GM12875 (cell line): ENCODE measurements at regions not wholly inside any gene's neighbourhood (a gene's known extent, or its start where the extent isn't known, plus 50 kb on each side); places are given as distances from the start of the nearest gene placed in this dataset.

Experiments used
- H3K4me3 ChIP-seq: one replicate; pipeline ENCODE4 v1.5.1; 2011; ENCODE audit warnings: low read depth, low read length, control low read depth
- CTCF ChIP-seq: IDR thresholded peaks from 2 replicates; pipeline ENCODE4 v1.5.1; 2011; ENCODE audit warnings: low read depth, mild to moderate bottlenecking, control low read depth, inconsistent platforms, low read length, moderate library complexity, borderline replicate concordance; ENCODE audit not compliant: insufficient read depth

DNA sequence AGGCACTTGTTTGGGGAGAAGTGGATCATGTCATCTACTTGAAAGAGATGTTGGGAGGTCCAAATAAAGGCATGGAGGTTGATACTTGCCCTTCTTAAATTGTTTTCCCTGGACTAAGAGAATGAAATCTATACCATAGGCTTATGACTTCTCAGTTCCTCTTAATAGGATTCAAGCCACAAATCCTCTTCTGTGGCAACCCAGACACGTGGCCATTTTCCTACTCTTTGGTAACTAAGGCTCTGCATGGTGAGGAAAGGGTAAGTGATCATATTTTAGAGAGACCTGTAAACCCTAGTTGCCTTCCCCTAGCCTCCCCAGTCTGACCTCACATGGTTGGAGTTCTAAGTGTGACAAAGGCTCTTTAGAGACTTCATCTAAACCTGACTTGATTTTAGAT is 72.9 kb upstream of the CD44 start:
- TF ChIP-seq CTCF: no peak
- H3K4me3 ChIP-seq: no peak overlapping the region

GRCh38 chr11:35066783-35067423 is 72.1 kb upstream of the CD44 start:
- no peak overlapping the region for H3K4me3 ChIP-seq
- TF ChIP-seq CTCF: no peak

GRCh38 chr11:35071722-35072121 is 67.2 kb upstream of the CD44 start:
- TF ChIP-seq CTCF: no peak
- no peak overlapping the region for H3K4me3 ChIP-seq

- no peak overlapping the region for H3K4me3 ChIP-seq
- TF ChIP-seq CTCF: no peak
Measured at GRCh38 chr11:35073691-35074419, 65.1 kb upstream of the CD44 start.

GRCh38 chr11:35076201-35077100 is 62.5 kb upstream of the CD44 start:
- no peak overlapping the region for H3K4me3 ChIP-seq
- no peak for TF ChIP-seq CTCF

DNA sequence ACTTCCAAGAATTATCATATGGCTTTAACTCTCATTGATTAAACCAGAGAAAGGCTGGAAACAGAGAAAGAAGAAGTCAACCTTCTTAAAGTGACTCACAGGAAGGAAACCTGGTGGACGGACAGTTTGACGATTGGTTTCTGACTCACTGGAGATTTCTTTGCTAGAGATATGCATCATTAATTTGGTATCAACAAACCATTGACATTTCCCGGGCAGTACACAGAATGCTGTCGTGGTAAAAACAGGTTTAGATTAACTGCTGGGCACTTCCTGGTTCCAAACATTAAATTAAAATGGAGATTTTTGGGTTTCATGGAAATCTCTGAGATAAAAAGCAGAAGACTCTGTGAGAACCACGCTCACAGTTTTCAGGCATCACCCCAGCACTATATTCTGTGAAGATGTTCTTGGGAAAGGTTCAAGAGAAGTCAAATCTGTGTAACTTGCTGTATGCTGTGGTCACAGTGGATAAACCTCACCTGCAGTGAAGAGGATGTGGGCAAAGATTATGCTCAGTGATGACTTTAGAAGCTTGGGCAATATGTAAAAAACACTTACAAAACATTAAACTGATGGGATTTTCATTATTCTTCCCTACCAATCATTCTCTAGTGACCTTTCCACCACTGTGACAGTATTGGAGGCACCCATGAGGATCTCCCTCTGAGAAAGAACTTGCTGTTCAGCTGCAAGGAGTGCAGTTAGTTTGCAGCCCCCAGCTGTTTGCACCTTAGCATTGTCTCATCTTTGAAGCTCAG is 61.1 kb upstream of the CD44 start:
- no peak for TF ChIP-seq CTCF
- no peak overlapping the region for H3K4me3 ChIP-seq
